GM10266 (cell line): ENCODE measurements at regions not wholly inside any gene's neighbourhood (a gene's known extent, or its start where the extent isn't known, plus 50 kb on each side); places are given as distances from the start of the nearest gene placed in this dataset.

Experiments
- DNase-seq: peaks from one replicate; pipeline ENCODE4 v3.0.0; 2012; ENCODE audit errors: extremely low spot score
- TF ChIP-seq, protein P1 (sequence below): IDR thresholded peaks from 2 replicates; pipeline ENCODE4 v1.5.1; 2012; ENCODE audit warnings: mild to moderate bottlenecking, low read depth; ENCODE audit not compliant: control insufficient read depth, insufficient read depth; ENCODE audit errors: missing control alignments

- TF ChIP-seq, protein P1, sequence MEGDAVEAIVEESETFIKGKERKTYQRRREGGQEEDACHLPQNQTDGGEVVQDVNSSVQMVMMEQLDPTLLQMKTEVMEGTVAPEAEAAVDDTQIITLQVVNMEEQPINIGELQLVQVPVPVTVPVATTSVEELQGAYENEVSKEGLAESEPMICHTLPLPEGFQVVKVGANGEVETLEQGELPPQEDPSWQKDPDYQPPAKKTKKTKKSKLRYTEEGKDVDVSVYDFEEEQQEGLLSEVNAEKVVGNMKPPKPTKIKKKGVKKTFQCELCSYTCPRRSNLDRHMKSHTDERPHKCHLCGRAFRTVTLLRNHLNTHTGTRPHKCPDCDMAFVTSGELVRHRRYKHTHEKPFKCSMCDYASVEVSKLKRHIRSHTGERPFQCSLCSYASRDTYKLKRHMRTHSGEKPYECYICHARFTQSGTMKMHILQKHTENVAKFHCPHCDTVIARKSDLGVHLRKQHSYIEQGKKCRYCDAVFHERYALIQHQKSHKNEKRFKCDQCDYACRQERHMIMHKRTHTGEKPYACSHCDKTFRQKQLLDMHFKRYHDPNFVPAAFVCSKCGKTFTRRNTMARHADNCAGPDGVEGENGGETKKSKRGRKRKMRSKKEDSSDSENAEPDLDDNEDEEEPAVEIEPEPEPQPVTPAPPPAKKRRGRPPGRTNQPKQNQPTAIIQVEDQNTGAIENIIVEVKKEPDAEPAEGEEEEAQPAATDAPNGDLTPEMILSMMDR, result no peak
- DNase-seq, result no peak
Observed at GRCh38 chr11:16494918-16495691, 138.8 kb upstream of the SOX6 start.

DNA sequence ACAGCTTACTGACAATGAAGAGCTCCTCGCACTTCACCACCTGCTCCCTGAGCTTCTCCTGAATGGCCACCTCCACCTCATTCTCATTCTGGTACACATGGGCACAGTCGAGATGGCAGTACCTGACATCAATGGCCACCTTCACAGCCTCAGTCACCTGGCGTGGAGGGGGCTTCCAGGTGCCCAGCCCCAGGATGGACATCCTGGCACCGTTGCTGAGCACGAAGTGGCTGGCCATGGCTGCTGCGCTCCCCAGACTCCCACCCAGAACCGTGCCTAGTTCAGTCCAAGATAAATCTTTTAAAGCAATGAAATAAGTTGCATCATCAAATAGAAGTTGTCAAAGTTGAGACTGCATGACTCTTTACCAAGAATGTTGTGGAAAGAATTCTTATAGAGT lies 128.1 kb upstream of the SOX6 start:
- TF ChIP-seq, protein P1, result no peak

GRCh38 chr11:16474659-16475058 lies 118.3 kb upstream of the SOX6 start:
- no peak for DNase-seq
- TF ChIP-seq, protein P1, result no peak

More for the DNA sequence above, 128.1 kb upstream of the SOX6 start:
- DNase-seq, result no peak

DNA sequence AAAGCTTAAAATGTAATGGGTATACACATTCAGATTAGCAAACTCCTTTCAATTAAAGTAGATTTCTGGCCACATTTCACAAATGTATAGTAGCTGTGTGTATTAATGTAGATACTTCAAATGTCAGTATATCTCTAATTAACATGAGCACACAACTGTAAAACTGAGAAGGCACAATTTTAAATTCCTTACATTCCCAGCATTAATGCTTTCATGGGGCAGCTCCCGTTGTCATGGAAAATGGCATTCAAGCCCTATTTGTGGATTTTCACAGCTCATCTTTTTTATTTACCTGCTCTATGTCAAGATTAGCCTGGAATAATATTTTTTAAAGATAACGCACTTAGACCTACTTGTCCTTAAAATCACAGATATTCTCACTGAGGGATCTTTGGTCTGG lies 113.6 kb upstream of the SOX6 start:
- TF ChIP-seq, protein P1, result no peak
- DNase-seq, result no peak

DNA sequence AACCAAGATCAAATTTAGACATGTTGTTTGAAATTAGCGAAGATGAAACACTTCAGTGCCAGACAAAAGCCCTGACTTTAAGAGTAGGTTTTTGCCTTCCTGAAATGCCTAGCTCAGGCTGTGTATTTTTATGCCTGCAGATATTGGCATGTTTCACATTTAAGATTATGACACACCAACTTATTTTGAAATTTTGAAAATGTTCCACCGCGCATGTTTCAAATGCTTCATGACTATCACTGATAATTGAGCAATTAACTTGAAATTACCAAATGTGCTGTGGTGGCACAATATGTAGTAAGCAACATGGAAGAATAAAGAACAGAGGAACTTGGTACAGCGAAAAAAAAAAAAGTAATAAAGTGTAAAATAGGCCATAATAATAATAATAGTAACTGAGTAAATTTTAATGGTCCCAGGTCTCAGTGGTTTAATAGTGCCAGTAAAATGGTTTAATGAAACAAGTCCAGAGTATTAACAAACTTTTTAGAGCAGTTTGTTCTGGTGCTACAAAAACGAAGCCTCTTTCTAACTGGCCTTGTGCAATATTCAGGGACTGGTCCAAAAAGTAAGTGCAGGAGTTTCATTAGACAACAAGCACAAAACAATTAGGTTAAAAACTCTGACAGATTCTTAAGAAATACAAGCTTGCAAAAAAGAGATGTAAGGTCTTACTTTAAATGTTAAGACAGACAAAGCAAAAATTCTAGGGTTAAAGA lies 112.5 kb upstream of the SOX6 start:
- TF ChIP-seq, protein P1, result no peak
- no peak for DNase-seq

DNA sequence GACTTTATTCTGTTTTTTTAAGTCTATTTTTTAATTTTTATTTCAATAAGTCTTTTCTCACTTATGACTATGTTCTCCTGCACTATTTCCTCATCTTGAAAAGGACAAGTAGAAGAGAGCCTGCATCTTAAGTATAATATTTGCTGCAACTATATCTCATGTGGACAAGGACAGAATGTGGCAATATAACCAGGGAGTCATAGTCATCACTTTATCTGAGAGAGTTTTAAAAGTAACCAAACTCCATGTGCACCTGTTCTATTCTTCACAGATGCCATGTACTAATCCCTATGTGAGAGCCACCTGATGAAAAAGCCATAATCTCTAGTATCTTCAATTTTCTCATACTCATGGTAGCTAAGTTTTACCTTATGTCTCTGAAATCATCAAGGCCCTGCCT lies 104.2 kb upstream of the SOX6 start:
- no peak for DNase-seq
- TF ChIP-seq, protein P1, result no peak

DNA sequence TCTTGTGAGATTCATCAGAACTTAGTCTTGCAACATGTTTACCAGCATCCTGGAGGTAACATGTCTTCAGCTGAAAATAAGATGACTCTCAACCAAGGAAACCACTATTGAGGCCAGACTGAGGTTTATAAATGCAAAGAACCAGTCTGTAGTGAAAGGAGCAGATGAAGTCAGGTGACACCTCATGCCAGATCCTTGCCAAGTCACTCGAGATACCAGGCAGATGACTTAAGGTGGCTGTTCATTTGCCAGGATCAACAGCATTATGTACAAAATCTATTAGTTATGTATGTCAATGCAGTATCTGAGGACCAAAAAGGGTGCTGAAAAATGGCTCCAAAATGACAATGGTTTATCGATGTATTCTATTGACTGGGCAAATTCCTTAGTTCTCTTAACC lies 100.0 kb upstream of the SOX6 start:
- TF ChIP-seq, protein P1, result no peak
- no peak for DNase-seq
